IPS DF 4.7 (cell line): ENCODE measurements at regions not wholly inside any gene's neighbourhood (a gene's known extent, or its start where the extent isn't known, plus 50 kb on each side); places are given as distances from the start of the nearest gene placed in this dataset.
"Not testable (repeated sequence)": the region's sequence is repeated elsewhere in the genome, so short reads cannot be mapped to it uniquely, and the experiment has no call there.

Experiments used
- DNase-seq: peaks from one replicate; pipeline ENCODE4 v3.0.0-alpha.2; 2013; ENCODE audit warnings: low spot score; ENCODE audit errors: extremely low read depth

DNA sequence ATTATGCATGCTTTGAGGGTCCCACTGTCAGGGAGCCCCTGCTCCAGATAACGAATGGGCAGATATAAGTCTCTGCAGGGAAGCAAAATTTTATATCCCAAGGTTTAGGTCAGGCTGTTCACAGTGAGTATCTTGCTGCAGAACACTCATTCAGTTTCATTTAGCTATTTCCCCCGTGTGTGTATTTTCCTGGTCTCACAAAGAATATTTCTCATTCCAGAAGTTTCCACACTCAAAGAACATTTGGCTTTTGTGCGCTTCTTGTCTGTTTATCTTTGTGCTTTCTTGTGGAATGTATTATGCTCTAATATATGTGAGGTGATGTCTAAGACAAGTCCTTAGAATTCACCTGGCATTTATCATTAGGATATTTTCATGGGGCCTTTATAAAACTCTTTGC, 140.4 kb upstream of the MMADHC start:
- DNase-seq, result no peak

DNA sequence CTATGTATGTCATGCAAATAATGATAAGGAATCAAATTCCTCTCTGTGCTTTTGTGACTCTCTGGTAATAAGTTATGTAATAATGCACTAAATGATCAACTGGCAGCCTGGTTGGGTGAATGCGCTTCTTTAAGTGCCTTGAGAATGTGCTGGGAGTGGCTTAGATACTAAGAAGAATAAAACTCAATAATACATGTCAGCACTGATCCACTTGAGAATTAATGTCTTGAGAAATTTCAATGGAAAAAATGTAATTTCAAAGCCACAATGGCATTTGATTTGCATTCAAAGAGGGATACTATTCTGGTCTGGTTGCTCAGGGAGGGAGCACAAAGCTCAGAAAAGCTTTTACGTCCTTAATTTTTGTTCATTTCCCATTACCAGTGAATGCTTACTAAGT, 137.7 kb upstream of the MMADHC start:
- DNase-seq, result no peak

DNA sequence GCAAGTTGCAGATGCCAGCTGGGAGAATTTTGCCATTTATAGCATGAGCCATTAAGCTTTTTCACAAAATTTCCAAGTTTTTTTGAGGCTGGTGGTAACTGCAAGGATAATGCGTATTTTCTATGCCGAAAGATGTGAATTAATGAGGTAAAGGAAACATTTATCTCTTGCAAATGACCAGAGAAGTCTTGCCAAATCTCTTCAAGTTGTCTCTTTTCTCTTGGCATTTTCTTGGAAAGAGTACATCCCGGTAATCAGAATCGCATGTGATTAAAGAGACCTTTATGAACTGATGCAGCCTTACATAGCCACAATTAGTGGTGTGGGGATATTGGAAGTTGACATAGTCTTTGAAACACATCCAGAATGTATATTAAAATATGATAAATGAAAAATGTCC, 136.5 kb upstream of the MMADHC start:
- no peak for DNase-seq

DNA sequence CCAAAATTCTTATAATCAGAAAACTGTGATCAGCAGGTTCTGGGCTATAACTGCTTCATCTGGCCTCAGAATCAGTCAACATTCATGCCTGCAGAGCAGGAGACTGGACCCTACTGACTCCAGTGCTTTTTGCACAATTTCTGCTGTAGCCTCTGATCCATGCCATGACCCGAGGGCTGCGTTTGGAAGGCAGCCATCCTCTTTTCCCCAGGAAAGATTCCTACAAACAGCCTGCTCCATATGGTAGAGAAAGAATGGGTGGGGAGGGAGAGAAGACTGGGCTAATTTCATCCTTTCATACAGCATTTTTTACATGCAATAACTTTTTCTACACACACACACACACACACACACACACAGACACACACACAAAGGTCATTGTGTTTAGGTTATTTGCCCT, 133.0 kb upstream of the MMADHC start:
- no peak for DNase-seq

DNA sequence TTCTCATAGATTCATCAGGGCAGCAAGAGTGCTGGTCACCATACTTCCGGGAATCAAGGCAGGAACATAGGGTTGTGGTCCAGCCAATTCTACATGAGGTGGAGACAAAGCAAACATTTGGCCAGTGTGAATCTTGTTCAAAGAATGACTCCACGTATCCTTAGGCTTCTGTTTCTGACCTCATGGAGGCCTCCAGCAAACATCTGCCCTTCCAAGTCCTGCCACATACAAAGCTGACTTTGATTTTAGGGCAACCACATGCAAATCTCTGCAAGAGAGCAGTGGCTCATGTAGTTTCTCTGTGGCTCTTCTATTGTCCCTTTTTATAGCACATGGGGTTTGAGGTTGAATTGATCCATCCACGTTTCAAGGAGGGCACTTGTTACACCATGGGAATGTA, 132.1 kb upstream of the MMADHC start:
- no peak for DNase-seq

DNA sequence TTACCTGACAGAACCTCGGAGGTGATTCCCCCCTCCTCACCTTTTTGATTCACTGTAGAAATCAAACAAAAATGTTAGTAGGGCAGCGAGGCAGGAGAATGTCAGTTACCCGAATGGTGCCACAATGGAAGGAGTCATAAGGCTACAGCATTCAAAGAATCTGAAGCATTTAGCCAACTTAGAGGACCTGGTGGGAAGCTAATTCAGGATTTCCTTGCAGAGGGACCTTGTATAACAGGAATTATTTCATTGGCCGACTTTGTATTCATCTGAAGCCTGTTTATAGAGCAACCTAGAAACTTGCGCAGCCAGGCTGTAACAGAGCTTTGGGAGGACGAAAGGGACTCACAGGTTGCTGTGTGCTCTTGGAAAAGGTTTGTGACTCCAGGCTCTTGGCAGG, 129.1 kb upstream of the MMADHC start:
- peak; percentile 33 for DNase-seq

DNA sequence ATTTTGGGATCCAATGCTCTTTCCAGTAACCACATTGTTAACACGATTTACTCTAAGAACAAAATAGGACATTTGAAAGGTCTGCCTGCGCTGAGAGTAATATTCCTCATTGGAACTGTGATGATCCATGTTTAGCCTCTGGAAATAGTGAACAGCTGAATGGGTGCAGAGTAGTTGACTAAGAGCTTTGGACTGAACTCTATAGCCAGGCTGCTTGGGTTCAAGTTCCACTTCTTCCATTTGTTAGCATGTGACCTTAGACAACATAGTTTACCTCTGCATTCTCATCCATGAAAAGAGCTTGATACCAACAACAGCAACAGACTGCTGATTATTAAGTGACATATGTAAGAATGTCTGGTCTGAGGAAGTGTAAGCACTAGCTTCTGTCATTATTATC, 128.3 kb upstream of the MMADHC start:
- DNase-seq, result no peak

DNA sequence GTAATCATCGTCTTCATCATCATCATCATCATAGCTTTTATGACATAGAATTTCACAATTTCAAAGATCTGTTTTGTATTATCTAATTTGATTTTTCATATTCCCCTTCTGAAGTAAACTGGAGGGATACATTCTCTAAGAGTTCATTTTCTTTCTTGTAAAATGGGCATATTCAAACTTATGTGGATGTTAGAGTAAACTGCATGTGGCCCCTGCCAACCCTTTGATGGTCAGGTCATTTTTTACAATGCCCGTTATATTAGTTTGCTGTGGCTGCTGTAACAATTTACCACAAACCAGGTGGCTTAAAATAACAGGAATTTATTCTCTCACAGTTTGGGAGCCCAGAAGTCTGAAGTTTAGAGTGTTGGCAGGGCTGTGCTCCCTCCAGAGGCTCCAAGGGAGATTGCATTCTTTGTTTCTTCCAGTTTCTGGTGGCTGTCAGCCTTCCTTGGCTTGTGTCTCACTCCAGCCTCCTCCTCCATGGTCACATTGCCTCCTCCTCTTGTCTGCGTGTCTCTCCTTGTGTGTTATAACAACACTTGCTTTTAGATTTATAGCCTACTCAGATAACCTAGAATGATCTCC, 127.5 kb upstream of the MMADHC start:
- peak; percentile 38 for DNase-seq

DNA sequence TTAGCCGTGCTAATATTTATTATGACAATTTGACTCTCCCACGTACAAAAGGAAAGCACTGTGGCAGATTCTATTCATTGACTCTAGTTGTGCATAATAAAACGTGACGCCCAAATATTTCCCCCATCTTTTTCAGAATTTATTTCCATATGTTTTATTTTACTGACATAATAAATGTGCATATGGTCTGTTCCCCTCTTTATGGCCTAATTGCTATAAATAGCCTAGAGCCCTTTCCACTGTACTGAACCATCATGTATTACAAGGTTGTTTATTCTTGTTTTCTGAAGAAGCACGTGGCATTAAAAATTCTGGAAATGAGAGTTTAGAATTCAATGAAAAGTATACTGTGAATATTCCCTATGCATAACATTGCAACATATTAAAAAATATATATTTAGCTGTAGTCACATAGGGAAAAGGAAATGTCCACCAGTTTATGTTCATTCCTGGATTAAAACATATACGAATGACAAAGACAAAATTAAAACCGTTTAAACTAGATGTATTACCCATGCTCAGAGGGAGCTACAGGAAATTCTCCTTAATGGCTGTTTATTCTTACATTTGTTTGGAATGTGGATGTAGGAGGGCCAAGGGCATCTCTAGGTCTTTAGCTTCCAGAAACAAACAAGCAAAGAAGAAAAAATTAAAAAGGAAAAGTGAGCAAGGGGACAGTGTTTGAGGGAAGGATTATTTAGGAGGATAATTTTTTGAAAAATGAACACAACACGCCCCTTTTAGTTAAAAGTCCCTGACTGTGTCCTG, 122.1 kb upstream of the MMADHC start:
- no peak for DNase-seq

DNA sequence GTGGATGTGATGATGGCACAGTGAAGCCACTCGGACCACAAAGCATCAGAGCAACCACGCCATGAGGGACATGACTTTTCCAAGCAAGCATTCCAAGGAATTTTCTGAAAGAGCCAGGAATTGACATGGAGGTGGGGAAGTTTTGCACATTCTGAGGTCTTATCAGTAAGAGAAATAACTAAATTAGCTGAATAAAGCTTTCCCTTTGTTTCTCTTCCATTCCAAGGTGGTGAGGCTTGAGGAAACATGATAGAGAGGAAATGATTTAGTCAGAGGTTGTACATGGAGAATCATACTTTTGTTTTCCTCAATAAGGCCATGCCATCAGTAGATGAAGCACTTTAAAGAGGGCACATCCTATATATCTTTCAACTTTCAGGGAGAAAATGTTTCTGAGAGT, 115.7 kb upstream of the MMADHC start:
- no peak for DNase-seq

DNA sequence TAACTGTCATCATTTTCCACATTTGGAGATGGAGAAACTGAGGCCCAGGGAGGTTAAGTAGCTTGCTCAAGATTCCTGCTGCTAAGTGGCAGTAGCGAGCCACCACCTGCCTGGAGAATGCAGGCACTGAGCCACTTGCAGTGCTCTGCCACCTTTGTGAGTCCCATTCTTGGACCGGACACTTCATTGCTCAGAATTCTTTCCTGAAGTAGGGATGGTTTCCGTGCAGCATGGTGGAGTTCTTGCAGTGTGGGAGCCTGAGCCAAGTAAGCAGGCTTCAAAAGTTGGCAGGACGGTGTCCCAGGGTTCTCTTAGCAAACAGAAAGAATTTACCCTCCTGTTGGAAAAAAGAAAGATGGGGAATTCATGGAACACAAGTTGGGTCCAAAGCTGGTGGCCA, 115.0 kb upstream of the MMADHC start:
- DNase-seq, result no peak

DNA sequence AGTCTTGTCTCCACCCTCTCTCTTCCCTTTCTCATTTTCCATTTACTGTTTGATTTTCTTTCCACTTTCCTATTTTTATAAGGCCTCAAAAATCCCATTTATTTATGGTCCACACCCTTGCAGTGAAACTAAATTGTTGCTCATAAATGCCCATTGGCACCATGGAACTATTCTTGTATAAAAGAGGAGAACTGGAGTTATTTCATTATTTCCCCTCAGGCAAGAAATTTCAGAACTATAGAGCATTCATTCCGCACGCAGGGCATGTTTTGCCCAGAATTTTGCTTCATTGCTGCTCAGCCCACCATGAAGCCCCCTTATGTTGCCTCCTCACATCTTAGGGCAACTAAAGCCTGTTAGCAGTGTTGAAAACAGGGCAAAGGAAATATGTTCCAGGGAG, 113.7 kb upstream of the MMADHC start:
- DNase-seq, result no peak

DNA sequence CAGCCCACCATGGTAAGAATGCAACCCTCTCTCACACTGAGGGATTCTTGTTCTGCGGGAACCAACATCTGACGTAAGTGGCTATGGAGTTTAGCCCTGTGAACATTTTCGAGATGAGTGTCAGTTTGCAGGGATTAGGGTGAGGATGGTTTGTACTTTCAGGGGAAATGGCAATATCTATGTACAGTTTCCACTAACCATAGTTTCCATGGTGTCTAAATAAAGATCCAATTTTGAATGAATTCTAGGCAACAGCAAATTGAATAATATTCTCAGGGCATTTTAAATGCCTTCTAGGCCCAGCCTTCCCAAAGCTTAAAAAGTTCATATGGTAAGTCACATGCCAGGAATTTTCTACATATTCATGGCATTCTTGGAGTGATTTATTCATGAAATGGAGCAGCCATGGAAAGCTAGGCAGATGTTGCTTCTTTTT, 105.4 kb upstream of the MMADHC start:
- DNase-seq, result no peak

DNA sequence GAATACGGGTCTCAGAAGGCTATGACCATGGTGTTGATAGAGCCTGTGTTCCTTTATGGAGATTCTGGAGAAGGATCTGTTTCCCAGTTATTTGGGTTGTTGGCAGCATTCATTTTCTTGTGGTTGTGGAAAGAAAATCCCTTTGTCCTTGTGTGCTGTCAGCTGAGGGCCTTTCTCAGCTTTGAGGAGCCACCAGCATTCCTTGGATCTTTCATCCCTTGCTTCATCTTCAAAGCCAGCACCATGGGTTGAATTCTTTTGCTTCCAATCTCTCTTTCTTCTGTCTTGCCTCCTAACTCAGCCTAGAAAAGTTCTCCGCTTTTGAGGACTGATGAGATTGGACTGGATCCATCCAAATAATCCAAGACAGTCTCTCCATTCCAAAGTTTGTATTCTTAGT, 103.2 kb upstream of the MMADHC start:
- DNase-seq, result no peak

DNA sequence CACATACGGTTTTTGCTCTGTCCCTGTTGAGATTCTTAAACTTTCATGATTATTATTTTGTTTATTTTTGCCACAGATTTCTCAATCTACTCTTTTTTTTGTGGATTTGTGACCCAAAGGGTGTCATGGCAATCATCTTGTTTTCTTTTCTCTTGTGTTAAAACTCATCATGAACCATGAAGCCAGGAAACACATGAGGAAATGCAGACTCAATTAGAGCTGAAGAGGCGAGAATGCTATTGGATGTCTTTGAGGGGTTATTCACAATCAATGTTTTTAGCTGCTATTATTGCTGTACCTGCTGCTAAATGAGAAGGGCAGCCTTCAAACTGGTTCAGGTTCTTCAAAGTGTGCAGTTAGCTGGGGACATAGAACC, 99.5 kb upstream of the MMADHC start:
- no peak for DNase-seq

DNA sequence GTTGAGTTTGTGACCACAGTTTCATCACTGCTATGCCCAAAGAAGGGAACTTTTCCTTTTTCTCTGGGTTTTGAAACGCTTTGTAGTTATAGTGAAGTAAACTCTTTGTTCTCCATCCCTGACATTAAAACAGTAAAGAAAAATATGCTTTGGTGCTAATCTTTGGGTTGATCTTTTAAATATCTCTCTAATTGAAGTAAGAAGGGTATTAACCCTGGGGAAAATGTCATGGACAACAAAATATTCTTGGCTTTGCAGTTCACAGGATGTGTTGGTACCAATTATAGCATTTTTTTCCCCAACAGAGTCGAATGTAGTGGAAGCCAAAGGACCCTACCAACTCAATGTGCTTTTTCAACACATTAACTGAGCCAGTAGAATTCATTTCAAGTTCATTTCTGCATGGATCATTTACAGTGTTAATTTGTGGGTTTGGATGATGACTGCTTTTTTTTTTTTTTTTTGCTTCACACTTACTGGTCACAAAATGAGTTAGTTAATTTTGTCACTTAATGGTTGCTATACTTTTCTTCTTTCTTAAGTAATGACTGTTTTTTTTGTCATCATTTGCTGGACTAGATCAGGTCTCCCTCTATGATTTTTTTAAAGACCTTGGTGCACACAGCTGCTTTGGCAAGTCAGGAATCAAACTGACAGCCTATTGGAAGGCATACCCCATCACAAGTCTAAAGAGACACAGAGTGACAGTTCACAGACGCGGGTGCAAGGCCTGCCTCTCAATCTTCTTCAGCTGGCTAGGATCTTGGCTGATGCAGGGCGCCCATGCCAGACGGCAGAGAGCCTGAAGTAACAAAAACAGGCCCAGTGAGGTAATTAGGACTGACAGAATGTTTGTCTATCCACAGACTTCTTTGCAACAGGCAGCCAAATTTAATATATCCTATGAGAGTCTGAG, 98.8 kb upstream of the MMADHC start:
- no peak for DNase-seq

DNA sequence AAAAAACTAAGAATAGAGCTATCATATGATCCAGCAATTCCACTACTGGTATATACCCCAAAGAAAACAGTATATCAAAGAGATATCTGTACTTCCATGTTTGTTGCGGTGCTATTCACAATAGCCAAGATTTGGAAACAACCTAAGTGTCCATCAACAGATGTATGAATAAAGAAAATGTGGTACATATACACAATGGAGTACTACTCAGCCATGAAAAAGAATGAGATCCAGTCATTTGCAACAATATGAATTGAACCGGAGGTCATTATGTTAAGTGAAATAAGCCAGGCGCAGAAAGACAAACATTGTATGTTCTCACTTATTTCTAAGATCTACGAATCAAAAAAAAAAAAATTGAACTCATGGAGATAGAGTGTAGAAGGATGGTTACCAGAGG, 97.8 kb upstream of the MMADHC start:
- not testable (repeated sequence) for DNase-seq

DNA sequence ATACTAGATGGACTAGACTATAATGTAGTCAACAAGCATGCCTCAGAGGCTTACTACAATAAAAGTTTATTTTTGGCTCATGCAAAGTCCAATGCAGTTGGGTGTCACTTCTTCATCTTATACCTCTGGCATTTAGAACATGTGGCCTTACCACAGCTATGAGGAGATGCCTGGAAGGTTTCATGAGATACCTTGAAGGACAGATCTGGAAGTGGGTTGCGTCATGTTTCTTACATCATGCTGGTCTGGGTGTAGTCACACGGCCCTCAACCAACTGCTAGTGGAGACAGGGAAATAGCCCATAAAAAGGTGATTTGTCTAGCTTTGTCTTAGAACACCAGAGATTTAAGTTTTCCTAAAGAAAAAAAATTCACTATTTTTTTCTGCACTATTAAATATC, 91.7 kb upstream of the MMADHC start:
- DNase-seq, result no peak

DNA sequence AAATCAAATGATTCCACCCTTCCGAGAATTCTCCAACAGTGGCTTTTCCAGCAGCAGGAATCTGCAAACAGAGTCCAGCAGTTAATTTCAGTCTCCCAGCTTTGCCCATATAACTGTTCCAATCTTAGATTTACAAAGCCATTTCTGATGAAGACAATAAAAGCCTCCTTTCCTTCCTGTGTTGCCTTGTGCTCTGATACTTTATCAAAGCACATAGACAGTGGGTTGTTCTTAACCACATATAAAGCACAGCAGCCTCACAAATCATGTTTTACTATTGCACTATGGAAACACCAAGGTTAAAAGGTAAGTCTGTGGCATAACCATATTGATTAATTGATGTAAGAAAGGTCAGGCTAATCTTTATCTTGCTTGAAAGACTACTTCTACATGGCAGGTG, 89.8 kb upstream of the MMADHC start:
- DNase-seq, result no peak

DNA sequence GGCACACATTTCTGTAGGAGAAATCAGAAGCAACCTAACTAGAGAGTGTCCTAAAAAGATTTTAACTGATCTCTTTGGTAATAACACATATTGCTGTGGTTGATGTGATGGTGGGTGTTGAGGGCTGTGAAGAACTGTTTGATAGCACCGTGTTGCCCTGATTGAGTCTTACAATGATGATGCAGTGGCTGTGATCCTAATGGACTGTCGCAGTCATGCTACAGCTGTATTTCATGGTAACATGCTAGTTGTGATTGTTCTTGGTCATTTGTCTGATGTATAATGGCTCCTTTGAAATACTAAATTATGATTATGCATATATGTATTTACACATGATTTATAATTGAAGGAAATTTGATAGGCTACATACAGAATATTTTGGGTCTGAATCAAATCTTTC, 82.5 kb upstream of the MMADHC start:
- no peak for DNase-seq

DNA sequence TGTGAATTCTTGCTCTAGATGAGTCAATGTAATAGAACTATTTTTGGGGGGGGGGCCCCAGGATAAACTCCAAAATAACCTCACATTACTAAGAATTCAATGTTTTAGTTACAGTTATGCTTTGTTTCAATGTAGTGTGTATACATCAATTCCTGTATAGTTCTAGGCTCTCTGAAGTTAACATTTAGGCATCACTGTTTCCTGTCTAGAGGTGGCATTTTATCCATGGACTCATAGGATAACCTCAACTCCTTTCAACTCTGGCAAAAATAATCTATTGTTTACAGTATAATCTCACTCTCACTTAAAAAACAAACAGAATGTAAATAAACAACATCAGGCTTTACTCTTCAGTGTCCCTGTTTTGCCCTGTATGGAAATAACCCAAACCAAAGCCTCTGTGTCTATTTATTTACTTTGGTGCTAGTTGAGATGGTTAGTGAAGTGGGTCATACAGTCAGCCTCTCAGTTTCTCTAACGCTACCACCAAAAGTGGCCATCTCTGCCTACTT, 79.3 kb upstream of the MMADHC start:
- no peak for DNase-seq

DNA sequence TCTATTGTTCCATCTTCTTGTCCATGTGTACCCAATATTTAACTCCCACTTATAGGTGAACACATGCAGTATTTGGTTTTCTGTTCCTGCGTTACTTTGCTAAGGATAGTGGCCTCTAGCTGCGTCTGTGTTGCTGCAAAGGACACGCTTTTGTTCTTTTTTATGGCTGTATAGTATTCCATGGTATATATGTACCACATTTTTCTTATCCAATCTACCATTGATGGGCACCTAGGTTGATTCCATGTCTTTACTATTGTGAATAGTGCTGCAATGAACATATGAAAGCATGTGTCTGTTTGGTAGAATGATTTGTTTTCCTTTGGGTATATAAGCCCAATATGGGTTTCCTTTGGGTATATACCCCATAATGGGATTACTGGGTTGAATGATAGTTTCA, 77.3 kb upstream of the MMADHC start:
- DNase-seq, result no peak
